ENCODE measurements at regions not wholly inside any gene's neighbourhood (a gene's known extent, or its start where the extent isn't known, plus 50 kb on each side); places are given as distances from the start of the nearest gene placed in this dataset.
"Not testable (repeated sequence)": the region's sequence is repeated elsewhere in the genome, so short reads cannot be mapped to it uniquely, and the experiment has no call there.

DNA sequence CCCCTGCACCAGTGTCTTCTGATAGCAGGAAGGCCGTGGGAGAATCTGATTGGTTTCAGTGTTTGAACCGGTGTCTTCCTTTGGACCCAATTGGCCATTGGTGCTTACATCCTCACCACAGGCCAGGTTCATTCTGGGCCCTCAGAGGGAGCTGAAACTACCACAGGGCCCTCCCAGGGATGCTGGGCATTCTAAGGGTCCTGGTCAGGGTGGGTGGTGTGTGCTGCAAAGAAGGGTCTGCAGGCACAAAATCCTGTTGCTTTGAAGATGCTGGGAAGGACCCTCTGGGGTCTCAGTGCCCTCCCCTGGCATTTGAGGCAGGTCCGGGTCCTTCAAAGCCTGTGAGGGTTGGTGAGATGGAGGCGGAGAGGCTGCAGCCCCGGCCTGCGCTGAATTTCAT is 89.8 kb upstream of the RIMBP3B start:
- DNase-seq; H3K4me3 ChIP-seq (ENCODE audit: low read depth in 1 of 3, low read length in 3 of 3); H3K27ac ChIP-seq (ENCODE audit: low read depth in 1 of 3, low read length in 2 of 3); H3K36me3 ChIP-seq (ENCODE audit: control insufficient read depth in 3 of 3, insufficient read depth in 2 of 3, low read depth in 1 of 3, low read length in 3 of 3); FAIRE-seq; H3K4me1 ChIP-seq (ENCODE audit: control insufficient read depth in 3 of 3, insufficient read depth in 2 of 3, low read depth in 1 of 3, low read length in 2 of 3); H3K9me3 ChIP-seq (ENCODE audit: control insufficient read depth in 2 of 2, insufficient read depth in 1 of 2, low read depth in 1 of 2, low read length in 1 of 2); H3K27me3 ChIP-seq (ENCODE audit: control insufficient read depth in 3 of 3, insufficient read depth in 3 of 3, low read length in 3 of 3): not testable (repeated sequence)
- WGBS, 3 donors = no CpG with 5 or more reads among the region's 6 CpGs

DNA sequence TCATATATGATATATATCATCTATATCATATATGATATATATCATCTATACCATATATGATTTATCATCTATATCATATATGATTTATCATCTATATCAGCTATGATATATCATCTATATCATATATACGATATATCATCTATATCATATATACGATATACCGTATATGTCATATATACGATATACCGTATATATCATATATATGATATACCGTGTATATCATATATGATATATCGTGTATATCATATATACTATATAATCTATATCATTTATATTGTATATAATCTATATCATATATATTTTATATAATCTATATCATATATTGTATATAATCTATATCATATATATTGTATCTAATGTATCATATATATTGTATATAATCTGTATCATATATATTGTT is 55.9 kb upstream of the RIMBP3B start:
- H3K4me3 ChIP-seq (ENCODE audit: low read depth in 1 of 3, low read length in 3 of 3); H3K4me1 ChIP-seq (ENCODE audit: control insufficient read depth in 3 of 3, insufficient read depth in 2 of 3, low read depth in 1 of 3, low read length in 2 of 3); H3K9me3 ChIP-seq (ENCODE audit: control insufficient read depth in 2 of 2, insufficient read depth in 1 of 2, low read depth in 1 of 2, low read length in 1 of 2); H3K36me3 ChIP-seq (ENCODE audit: control insufficient read depth in 3 of 3, insufficient read depth in 2 of 3, low read depth in 1 of 3, low read length in 3 of 3); FAIRE-seq; H3K27ac ChIP-seq (ENCODE audit: low read depth in 1 of 3, low read length in 2 of 3); H3K27me3 ChIP-seq (ENCODE audit: control insufficient read depth in 3 of 3, insufficient read depth in 3 of 3, low read length in 3 of 3); DNase-seq: not testable (repeated sequence)
- 49 to 66% (median 51%) methylated on average over 7 of the region's 7 CpGs for WGBS, 3 donors

All from small intestine (tissue), 7 donors.